ENCODE measurements at regions not wholly inside any gene's neighbourhood (a gene's known extent, or its start where the extent isn't known, plus 50 kb on each side); places are given as distances from the start of the nearest gene placed in this dataset.

DNA sequence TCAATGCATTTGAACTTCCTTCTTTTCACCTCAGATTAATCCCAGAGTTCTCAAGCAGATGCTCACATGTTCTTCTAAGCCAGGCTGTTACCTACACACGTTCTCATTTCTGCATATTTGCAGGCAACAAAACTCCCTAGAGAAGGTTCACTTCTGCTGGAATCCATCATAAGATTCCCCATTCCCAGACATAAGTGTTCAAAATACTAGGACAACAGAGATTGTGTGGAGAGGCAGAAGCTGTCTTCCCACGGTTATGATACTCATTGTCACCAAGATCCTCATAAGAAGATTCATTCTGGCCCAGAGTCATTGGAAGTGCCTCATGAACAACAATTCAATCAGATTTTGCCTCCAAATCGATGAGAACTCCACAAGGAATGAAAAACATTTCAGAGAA, 931.6 kb upstream of the MIR17HG start:
- TF ChIP-seq GATA3 (IDR thresholded peaks at IDR 0.05; ENCODE audit: low read depth, low read length) (no peak), GATA2 (IDR thresholded peaks at IDR 0.05; ENCODE audit: low read depth, low read length) (no peak)

All from SH-SY5Y (cell line).